HPDE6-E6E7 (cell line): ENCODE measurements at regions not wholly inside any gene's neighbourhood (a gene's known extent, or its start where the extent isn't known, plus 50 kb on each side); places are given as distances from the start of the nearest gene placed in this dataset.
"Not testable (repeated sequence)": the region's sequence is repeated elsewhere in the genome, so short reads cannot be mapped to it uniquely, and the experiment has no call there.

Experiments
- DNase-seq: peaks from one replicate; pipeline ENCODE4 v3.0.0; 2011; ENCODE audit warnings: missing footprints; ENCODE audit errors: extremely low spot score

GRCh38 chr21:15203740-15204139 is 138.9 kb upstream of the NRIP1 start:
- DNase-seq, result no peak

GRCh38 chr21:15204140-15204969 is 139.6 kb upstream of the NRIP1 start:
- DNase-seq, result no peak

GRCh38 chr21:15204970-15205286 is 140.1 kb upstream of the NRIP1 start:
- no peak for DNase-seq

GRCh38 chr21:15206514-15206913 is 141.7 kb upstream of the NRIP1 start:
- no peak for DNase-seq

- DNase-seq, result no peak
These were observed 142.4 kb upstream of the NRIP1 start for GRCh38 chr21:15207231-15207630.

- no peak for DNase-seq
These were observed 143.0 kb upstream of the NRIP1 start for GRCh38 chr21:15207635-15208370.

- DNase-seq, result no peak
These were observed 144.0 kb upstream of the NRIP1 start for GRCh38 chr21:15208786-15209185.

GRCh38 chr21:15209224-15209623 is 144.4 kb upstream of the NRIP1 start:
- no peak for DNase-seq

GRCh38 chr21:15210235-15210678 is 145.5 kb upstream of the NRIP1 start:
- DNase-seq, result peak; percentile 39

- no peak for DNase-seq
These were observed 146.8 kb upstream of the NRIP1 start for GRCh38 chr21:15211491-15212133.

- DNase-seq, result no peak
These were observed 147.4 kb upstream of the NRIP1 start for GRCh38 chr21:15212206-15212605.

- DNase-seq, result not testable (repeated sequence)
These were observed 153.7 kb upstream of the NRIP1 start for GRCh38 chr21:15218476-15218875.

GRCh38 chr21:15219039-15219438 is 154.2 kb upstream of the NRIP1 start:
- DNase-seq, result no peak

GRCh38 chr21:15219894-15220293 is 155.1 kb upstream of the NRIP1 start:
- no peak for DNase-seq

- peak; percentile 72 for DNase-seq
These were observed 157.1 kb upstream of the NRIP1 start for GRCh38 chr21:15221799-15222386.

GRCh38 chr21:15222707-15223106 is 157.9 kb upstream of the NRIP1 start:
- no peak for DNase-seq

- peak; percentile 54 for DNase-seq
These were observed 159.7 kb upstream of the NRIP1 start for GRCh38 chr21:15224346-15225086.

- DNase-seq, result no peak
These were observed 163.1 kb upstream of the NRIP1 start for GRCh38 chr21:15227919-15228318.

- no peak for DNase-seq
These were observed 164.6 kb upstream of the NRIP1 start for GRCh38 chr21:15229390-15229789.

GRCh38 chr21:15233611-15234010 is 168.8 kb upstream of the NRIP1 start:
- no peak for DNase-seq

GRCh38 chr21:15236111-15236510 is 171.3 kb upstream of the NRIP1 start:
- DNase-seq, result no peak

- DNase-seq, result no peak
These were observed 176.0 kb upstream of the NRIP1 start for GRCh38 chr21:15240848-15241247.
